ENCODE measurements at regions not wholly inside any gene's neighbourhood (a gene's known extent, or its start where the extent isn't known, plus 50 kb on each side); places are given as distances from the start of the nearest gene placed in this dataset.

- Histone ChIP-seq H3K4me1 (ENCODE audit: insufficient read depth) (no peaks in the 10 kb centered on the region), H3K4me3 (no peak overlapping the region), H3K27me3 (no peaks in the 10 kb centered on the region), H3K36me3 (no peaks in the 10 kb centered on the region), H3K9me3 (no peaks in the 10 kb centered on the region), H3K27ac (no peak overlapping the region)
- no peak for DNase-seq
- intact Hi-C loops (cut with DNase I), result no loop called here
- TF ChIP-seq POLR2A (IDR thresholded peaks at IDR 0.05) (no peak), EP300 (IDR thresholded peaks at IDR 0.05) (no peak)
- TF ChIP-seq, protein P1, sequence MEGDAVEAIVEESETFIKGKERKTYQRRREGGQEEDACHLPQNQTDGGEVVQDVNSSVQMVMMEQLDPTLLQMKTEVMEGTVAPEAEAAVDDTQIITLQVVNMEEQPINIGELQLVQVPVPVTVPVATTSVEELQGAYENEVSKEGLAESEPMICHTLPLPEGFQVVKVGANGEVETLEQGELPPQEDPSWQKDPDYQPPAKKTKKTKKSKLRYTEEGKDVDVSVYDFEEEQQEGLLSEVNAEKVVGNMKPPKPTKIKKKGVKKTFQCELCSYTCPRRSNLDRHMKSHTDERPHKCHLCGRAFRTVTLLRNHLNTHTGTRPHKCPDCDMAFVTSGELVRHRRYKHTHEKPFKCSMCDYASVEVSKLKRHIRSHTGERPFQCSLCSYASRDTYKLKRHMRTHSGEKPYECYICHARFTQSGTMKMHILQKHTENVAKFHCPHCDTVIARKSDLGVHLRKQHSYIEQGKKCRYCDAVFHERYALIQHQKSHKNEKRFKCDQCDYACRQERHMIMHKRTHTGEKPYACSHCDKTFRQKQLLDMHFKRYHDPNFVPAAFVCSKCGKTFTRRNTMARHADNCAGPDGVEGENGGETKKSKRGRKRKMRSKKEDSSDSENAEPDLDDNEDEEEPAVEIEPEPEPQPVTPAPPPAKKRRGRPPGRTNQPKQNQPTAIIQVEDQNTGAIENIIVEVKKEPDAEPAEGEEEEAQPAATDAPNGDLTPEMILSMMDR (IDR thresholded peaks at IDR 0.05), result no peak
- WGBS, 3 donors, result 72 to 77% (median 77%) methylated on average over 3 of the region's 3 CpGs
Observed at GRCh38 chrX:99413317-99413716, 996.8 kb downstream of the PCDH19 start.

DNA sequence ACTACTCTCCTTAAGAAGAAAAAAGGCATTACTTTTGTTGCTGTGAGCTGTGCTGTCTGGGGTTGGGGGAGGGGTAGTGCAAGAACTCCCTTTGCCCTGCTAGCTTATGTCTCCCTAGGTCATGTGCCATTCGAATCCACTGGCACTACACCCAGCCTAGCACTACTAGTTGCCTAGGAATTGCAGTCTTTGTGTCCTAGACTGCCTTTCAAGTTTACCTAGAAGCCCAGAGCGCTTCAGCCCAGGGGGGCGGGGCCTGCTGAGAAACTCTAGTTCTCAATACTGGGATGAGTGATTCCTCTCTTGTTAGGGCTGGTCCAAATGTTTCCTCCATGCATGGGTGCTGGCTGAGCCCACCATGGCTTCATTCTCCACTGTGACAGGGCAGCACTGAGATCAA lies 1011.5 kb downstream of the PCDH19 start:
- H3K9me3 ChIP-seq, result no peaks in the 10 kb centered on the region
- 52 to 69% (median 60%) methylated on average over 3 of the region's 3 CpGs for WGBS, 3 donors
- H3K27ac ChIP-seq, result no peak overlapping the region
- TF ChIP-seq POLR2A (IDR thresholded peaks at IDR 0.05) (no peak), EP300 (IDR thresholded peaks at IDR 0.05) (no peak)
- TF ChIP-seq, protein P1 (IDR thresholded peaks at IDR 0.05), result no peak
- intact Hi-C loops (cut with DNase I), result no loop called here
- no peak overlapping the region for H3K4me3 ChIP-seq
- H3K27me3 ChIP-seq, result no peaks in the 10 kb centered on the region
- H3K4me1 ChIP-seq (ENCODE audit: insufficient read depth), result no peaks in the 10 kb centered on the region
- no peaks in the 10 kb centered on the region for H3K36me3 ChIP-seq
- DNase-seq, result no peak

DNA sequence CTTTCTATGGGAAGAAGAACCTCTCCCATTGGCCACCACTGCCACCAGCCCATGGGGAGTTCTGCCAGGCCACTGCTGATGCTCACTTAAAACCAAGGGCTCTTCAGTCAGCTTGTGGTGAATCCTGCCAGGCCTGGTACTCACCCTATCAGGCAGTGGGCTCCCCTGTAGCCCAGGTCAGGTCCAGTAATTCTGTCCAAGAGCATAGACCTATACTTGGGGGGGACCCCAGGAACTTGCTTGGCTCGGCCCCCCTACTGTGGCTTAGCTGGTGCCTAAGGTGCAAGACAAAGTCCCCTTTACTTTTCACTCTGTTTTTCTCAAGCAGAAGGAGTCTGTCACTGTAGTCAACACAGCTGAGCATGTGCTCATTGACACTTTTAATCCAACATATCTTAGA lies 1012.2 kb downstream of the PCDH19 start:
- H3K27me3 ChIP-seq, result no peaks in the 10 kb centered on the region
- no peaks in the 10 kb centered on the region for H3K36me3 ChIP-seq
- no peak overlapping the region for H3K4me3 ChIP-seq
- DNase-seq, result no peak
- TF ChIP-seq, protein P1 (IDR thresholded peaks at IDR 0.05), result no peak
- TF ChIP-seq EP300 (IDR thresholded peaks at IDR 0.05), result no peak
- no peak for TF ChIP-seq POLR2A (IDR thresholded peaks at IDR 0.05)
- intact Hi-C loops (cut with DNase I), result no loop called here
- H3K27ac ChIP-seq, result no peak overlapping the region
- 56 to 64% (median 59%) methylated on average over 1 of the region's 1 CpG for WGBS, 3 donors
- H3K9me3 ChIP-seq, result no peaks in the 10 kb centered on the region
- H3K4me1 ChIP-seq (ENCODE audit: insufficient read depth), result no peaks in the 10 kb centered on the region

DNA sequence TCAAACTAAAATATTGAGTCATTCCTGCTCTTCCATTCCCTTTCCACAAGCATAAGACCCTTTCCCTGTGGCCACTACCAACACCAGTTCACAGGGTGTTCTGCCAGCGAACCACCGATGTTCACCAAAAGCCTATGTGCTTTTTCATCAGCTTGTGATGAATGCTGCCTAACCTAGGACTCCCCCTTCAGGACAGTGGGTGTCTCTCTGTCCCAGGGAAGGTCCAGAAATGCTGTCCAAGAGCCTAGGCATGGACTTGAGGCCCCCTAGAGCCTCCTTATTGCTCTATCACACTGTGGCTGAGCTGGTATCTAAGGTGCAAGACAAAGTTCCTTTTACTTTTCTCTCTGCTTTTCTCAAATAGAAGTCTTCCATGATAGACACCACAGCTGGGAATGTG lies 1015.6 kb downstream of the PCDH19 start:
- 79 to 88% (median 79%) methylated on average over 2 of the region's 2 CpGs for WGBS, 3 donors
- no peak for DNase-seq
- TF ChIP-seq POLR2A (IDR thresholded peaks at IDR 0.05), result no peak
- TF ChIP-seq EP300 (IDR thresholded peaks at IDR 0.05), result no peak
- TF ChIP-seq, protein P1 (IDR thresholded peaks at IDR 0.05), result no peak
- no peaks in the 10 kb centered on the region for H3K27me3 ChIP-seq
- no peak overlapping the region for H3K4me3 ChIP-seq
- intact Hi-C loops (cut with DNase I), result no loop called here
- no peak overlapping the region for H3K27ac ChIP-seq
- no peaks in the 10 kb centered on the region for H3K9me3 ChIP-seq
- no peaks in the 10 kb centered on the region for H3K36me3 ChIP-seq
- no peaks in the 10 kb centered on the region for H3K4me1 ChIP-seq (ENCODE audit: insufficient read depth)
